UCSD-AML1 (cell line): ENCODE measurements at regions not wholly inside any gene's neighbourhood (a gene's known extent, or its start where the extent isn't known, plus 50 kb on each side); places are given as distances from the start of the nearest gene placed in this dataset.

ENCODE experiments used
- DNase-seq: peaks from one replicate; lab custom pipeline; 2025; ENCODE audit not compliant: unreplicated experiment; lab: John Stamatoyannopoulos, UW

GRCh38 chr12:113658006-113658655 is 186.5 kb upstream of the LHX5 start:
- DNase-seq, result no peak

GRCh38 chr12:113655919-113656318 is 184.2 kb upstream of the LHX5 start:
- DNase-seq, result no peak

- DNase-seq, result no peak
Observed at GRCh38 chr12:113655479-113655878, 183.8 kb upstream of the LHX5 start.

GRCh38 chr12:113651662-113652061 is 180.0 kb upstream of the LHX5 start:
- no peak for DNase-seq

GRCh38 chr12:113650476-113650875 is 178.8 kb upstream of the LHX5 start:
- DNase-seq, result no peak

GRCh38 chr12:113649256-113649830 is 177.7 kb upstream of the LHX5 start:
- DNase-seq, result peak; percentile 77

- DNase-seq, result peak; percentile 33
Observed at GRCh38 chr12:113647048-113647447, 175.4 kb upstream of the LHX5 start.

GRCh38 chr12:113645603-113646002 is 173.9 kb upstream of the LHX5 start:
- no peak for DNase-seq

- no peak for DNase-seq
Observed at GRCh38 chr12:113645183-113645582, 173.5 kb upstream of the LHX5 start.

- no peak for DNase-seq
Observed at GRCh38 chr12:113643177-113643974, 171.7 kb upstream of the LHX5 start.

- DNase-seq, result no peak
Observed at GRCh38 chr12:113642672-113643071, 171.0 kb upstream of the LHX5 start.

GRCh38 chr12:113642216-113642615 is 170.5 kb upstream of the LHX5 start:
- DNase-seq, result no peak

- DNase-seq, result no peak
Observed at GRCh38 chr12:113641426-113642030, 169.9 kb upstream of the LHX5 start.

- no peak for DNase-seq
Observed at GRCh38 chr12:113640837-113641236, 169.2 kb upstream of the LHX5 start.

- DNase-seq, result no peak
Observed at GRCh38 chr12:113639474-113639873, 167.8 kb upstream of the LHX5 start.

GRCh38 chr12:113638460-113638775 is 166.7 kb upstream of the LHX5 start:
- DNase-seq, result no peak

GRCh38 chr12:113634982-113635381 is 163.3 kb upstream of the LHX5 start:
- no peak for DNase-seq

- no peak for DNase-seq
Observed at GRCh38 chr12:113634474-113634873, 162.8 kb upstream of the LHX5 start.

- no peak for DNase-seq
Observed at GRCh38 chr12:113633678-113634332, 162.1 kb upstream of the LHX5 start.

- DNase-seq, result no peak
Observed at GRCh38 chr12:113630625-113631024, 159.0 kb upstream of the LHX5 start.

- no peak for DNase-seq
Observed at GRCh38 chr12:113625499-113625898, 153.8 kb upstream of the LHX5 start.
